Suprapubic skin (tissue), 3 donors: ENCODE measurements at regions not wholly inside any gene's neighbourhood (a gene's known extent, or its start where the extent isn't known, plus 50 kb on each side); places are given as distances from the start of the nearest gene placed in this dataset.

Experiments used
- CTCF ChIP-seq, 2 donors: fragments of 200-600 bp in 1 of 2; fragments of 450-650 bp in 1 of 2; sonication (generic) in 1 of 2; IDR thresholded peaks; one replicate each; pipeline ENCODE4 v1.5.1; 2016 to 2019; ENCODE audit warnings: antibody characterized with exemption in 2 of 2, mild to moderate bottlenecking in 1 of 2, moderate library complexity in 1 of 2
- EP300 ChIP-seq: sonication (generic); formaldehyde crosslinking; IDR thresholded peaks from one replicate; pipeline ENCODE4 v1.6.1; 2017; ENCODE audit warnings: antibody characterized with exemption
- POLR2A ChIP-seq, 2 donors: fragments of 450-650 bp; IDR thresholded peaks; one replicate each; pipeline ENCODE4 v1.6.1; 2017; ENCODE audit warnings: antibody characterized with exemption in 2 of 2, mild to moderate bottlenecking in 2 of 2, moderate library complexity in 2 of 2

GRCh38 chr3:103919327-103919726 lies 1447.4 kb upstream of the ALCAM start:
- no peak for TF ChIP-seq CTCF (IDR thresholded peaks at IDR 0.05)
- TF ChIP-seq POLR2A (IDR thresholded peaks at IDR 0.05) = no peak
- no peak for TF ChIP-seq EP300
